ENCODE measurements at regions not wholly inside any gene's neighbourhood (a gene's known extent, or its start where the extent isn't known, plus 50 kb on each side); places are given as distances from the start of the nearest gene placed in this dataset.
"Not testable (repeated sequence)": the region's sequence is repeated elsewhere in the genome, so short reads cannot be mapped to it uniquely, and the experiment has no call there.

DNA sequence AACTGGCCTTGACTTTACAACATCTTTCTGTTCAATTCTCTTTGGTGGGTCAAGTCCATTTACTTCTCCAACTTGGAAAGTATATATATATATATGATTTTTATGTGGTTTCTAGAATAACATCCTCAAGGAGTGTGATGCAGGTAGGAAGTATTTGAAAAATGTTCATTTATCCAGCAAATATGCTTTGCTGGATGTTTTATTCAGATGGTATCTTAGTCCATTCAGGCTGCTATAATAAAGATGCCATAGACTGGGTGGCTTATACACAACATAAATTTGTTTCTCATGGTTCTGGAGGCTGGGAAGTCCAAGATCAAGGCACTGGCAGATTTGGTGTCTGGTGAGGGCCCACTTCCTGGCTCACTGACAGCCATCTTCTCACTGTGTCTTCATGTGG lies 168.7 kb upstream of the RASGRP1 start:
- DNase-seq (ENCODE audit: low read depth in 2 of 2) = no peak

DNA sequence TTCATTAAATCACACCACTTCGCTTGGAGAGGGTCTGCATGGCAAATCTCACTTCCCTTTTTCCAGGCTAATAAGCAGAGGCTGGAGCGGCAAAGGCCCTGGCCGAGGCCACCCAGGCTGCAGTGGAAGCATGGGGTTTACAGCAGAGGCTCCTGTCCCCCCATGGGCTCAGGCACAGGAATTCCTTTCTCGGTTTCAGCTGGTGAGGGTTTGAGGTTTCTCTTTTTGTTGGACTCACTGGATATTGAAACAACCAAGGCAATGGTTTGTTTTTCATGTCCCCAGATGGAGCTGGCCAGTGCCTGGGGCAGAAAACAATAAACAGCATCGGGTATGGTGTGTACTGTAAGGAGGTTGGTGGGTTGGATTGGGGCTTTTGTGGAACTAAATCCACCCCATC lies 175.6 kb upstream of the RASGRP1 start:
- DNase-seq (ENCODE audit: low read depth in 2 of 2) = no peak

DNA sequence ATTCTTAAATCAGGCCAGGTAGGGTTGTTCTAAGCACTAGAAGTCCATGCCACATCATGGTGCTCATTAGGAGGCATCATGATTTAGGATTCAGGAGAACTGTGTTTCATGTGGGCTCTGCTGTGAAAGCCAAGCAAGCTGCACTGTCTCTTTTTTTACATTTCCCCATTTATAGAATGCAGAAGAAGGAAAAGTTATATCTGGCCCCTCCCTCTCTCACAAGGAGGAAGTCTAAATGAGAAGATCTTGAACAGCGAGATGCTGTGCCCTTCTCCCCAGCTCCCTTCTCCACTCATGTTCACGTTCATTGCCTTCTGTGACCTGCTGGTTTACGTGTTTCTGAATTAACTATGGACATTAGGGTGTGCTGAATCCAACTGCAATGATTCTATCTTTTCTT lies 178.5 kb upstream of the RASGRP1 start:
- no peak for DNase-seq (ENCODE audit: low read depth in 2 of 2)

DNA sequence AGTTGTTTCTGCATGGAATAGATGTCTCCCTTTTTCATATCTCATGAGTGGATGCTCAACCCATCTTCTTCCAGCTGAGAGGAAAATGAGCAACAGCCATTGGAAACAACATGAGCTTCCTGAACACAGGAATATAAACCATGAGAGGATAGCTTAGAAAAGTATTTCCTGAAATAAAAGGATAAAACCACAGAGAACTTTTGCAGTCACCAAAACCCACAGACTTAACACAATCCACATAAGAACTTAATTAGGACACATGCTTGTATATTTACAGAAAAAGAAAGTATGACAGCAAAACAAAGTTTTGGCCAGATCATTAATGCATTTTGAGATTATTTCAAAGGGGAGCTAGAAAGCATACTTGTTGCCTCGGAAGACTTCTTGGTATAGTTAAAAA lies 180.5 kb upstream of the RASGRP1 start:
- no peak for DNase-seq (ENCODE audit: low read depth in 2 of 2)

DNA sequence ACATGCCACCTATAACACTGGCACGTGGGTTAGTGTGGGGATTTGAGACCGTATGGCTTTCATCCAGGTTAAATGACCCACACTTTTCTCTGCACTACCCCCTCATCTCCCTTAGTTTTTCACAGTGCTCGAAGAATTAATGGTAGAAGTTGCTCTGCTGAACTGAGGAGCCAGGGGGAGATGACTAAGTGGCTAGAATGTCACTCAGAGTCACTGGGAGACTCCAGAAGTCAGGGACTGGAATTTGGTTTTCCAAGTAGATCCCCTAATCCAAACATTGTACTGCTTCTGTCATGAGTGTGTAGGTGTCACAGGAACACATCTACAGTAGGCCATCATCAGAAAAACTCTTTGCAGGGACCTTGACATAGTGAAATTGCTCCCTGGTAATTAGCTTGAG lies 181.0 kb upstream of the RASGRP1 start:
- no peak for DNase-seq (ENCODE audit: low read depth in 2 of 2)

DNA sequence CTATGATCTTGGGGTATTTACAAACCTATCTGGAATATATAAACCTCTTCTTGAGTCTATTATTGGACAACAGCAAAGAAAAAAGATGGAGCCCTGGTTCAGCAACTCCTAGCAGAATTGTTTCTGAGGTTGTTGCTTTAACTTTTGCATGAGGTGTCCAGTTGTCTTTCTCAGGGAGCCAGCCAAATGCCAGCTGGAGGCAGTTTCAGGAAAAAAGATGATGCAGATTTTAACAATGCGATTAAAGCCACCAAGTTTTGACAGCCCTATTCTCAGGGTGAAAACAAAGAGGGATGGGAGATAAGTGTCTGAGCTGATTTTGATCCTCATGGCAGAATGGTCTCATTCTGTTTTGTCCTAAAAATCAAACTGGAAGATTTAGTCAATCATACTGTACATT lies 181.6 kb upstream of the RASGRP1 start:
- no peak for DNase-seq (ENCODE audit: low read depth in 2 of 2)

DNA sequence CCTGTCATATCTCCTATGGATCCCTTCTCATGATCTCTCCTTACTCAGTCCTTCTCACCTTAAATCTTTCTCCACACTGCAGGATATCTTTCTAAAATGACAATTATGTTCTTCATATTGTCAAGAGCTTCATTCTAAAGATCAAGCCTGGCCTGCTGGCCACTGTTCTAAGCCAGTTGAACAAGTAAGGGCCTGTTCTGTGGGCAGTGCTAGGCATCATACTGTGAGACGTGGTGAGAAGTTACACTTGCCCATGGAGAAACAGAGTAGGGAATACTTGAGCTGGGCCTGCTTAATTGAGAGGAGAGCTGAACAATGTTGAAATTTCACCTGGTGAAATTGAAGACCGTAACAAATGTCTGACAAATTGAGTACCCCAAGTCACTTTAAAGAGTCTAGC lies 184.1 kb upstream of the RASGRP1 start:
- no peak for DNase-seq (ENCODE audit: low read depth in 2 of 2)

DNA sequence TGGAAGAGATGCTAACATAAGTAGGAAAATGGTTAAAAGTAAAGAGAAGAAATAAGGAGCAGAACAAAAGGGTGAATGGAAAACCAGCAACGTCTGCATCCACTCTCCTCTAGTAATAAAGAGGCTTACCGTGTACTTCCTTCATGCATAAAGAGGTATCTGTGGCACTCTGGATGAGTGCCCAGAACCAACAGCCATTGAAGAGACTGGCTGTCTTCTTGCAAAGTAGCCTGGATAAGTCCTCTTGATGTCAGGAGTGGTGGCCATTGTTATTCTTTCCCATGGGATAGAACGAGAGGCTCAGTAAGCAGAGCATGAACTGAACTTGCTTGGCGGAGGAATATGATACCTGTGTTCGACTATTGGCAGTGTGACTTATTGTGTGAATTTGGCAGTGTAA lies 186.2 kb upstream of the RASGRP1 start:
- no peak for DNase-seq (ENCODE audit: low read depth in 2 of 2)

DNA sequence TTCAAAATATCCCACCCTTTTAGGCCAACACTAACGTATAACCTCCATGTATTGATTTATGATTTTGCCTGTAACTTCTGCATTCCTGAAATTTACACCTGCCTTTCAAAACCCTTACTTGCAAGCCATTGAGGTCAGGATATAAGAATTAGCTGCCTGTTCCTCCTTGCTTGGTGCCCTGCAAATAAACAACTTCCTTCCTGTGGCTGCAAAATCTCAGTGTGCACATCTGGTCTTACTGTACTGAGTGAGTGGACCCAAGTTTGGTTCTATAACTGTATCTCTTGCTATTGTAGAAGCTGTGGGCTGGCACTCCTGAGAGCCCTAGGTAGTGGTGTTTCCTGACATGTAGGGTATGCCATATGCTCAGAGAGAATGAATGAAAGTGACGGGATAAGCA lies 191.1 kb upstream of the RASGRP1 start:
- DNase-seq (ENCODE audit: low read depth in 2 of 2) = no peak

DNA sequence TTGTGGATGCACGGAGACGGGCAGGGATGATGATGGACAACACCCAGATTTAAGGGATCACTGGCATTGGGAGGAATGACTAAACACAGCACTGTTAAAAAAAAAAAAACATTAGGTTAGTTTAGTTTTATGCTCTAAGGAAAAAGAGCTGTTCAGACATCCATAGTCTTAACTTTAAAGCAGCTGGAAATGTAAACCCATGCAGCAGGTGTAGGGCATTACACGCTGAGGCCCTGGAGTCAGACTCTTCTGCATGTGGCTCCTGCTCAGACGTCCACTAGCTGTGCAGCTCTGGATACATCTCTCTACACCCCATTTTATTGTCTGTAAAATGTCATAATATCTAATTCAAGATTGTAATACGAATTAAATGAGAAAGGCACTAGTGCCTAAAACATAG lies 191.8 kb upstream of the RASGRP1 start:
- DNase-seq (ENCODE audit: low read depth in 2 of 2) = no peak

DNA sequence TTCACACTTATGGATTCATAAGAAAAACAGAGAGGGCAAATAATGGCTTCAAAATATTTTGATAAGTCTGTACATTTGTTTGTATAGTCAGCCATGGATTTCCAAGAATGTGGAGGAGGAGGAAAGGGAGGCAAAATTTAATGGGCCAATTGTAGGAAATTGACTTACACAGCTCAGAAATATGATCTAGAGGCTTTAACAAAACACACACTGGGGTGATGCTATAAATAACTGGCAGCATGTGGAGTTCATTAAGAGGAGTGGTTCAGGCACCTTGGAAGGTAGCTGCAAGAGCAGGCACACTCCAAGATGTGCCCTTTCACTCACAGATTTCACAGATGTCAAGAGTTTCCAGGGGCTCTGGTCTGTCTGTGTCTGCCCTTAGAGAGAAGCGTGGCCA lies 193.4 kb upstream of the RASGRP1 start:
- DNase-seq (ENCODE audit: low read depth in 2 of 2) = no peak

DNA sequence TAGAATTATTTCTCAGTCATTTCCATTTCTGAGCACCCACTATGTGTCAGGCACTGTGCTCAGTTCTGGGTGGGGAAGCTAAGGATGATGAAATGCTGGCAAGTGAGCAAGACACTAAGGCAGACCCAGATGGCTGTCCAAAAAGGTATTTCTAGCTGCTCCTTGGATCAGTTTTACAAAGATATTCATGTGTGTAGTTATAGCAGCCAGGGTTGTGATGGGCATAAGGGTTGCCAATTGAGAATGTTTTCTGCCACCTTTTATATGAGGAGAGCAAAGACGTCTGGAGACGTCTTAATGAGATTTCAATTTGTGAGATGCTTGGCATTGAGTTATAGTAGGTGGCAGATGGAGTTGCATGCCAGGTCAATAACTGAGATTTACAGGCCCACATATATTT lies 197.1 kb upstream of the RASGRP1 start:
- no peak for DNase-seq (ENCODE audit: low read depth in 2 of 2)

DNA sequence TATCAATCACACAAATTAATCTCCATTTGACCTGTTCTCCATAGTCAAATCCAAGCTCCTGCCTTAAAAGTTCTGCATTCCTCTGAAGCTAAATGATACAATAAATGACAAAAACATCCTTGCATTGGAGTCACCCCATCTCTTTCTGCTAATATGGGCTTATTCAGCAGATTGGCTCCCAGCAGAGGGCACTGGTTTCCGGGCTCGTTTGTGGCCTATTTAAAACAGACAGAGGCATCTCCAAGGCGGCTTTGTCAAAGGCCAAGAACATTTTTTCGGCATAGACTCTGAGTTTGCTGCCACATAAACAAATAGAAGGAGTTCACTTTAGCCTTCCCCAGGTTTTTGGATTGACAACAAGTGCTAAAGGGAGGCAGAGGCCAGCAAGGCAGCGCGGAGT lies 204.4 kb upstream of the RASGRP1 start:
- DNase-seq (ENCODE audit: low read depth in 2 of 2) = no peak

DNA sequence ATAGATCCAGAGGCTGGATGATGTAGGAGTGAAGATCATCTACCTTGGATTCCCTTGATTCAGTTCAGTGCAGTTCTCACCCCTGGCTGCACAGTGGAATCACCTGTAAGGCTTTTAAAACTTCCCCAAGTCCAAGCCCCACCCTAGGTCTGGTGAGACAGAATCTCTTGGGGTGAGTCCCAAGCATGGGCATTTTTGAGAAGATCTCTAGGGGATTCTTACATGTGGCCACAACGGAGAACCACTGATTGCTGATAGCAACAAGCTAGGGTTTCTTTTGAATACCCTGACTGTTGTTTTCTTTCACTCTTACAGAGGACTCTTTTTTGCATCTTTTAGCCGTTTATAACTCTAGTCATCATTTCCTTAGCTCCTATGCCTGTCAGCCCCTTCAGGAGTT lies 204.9 kb upstream of the RASGRP1 start:
- DNase-seq (ENCODE audit: low read depth in 2 of 2) = no peak

DNA sequence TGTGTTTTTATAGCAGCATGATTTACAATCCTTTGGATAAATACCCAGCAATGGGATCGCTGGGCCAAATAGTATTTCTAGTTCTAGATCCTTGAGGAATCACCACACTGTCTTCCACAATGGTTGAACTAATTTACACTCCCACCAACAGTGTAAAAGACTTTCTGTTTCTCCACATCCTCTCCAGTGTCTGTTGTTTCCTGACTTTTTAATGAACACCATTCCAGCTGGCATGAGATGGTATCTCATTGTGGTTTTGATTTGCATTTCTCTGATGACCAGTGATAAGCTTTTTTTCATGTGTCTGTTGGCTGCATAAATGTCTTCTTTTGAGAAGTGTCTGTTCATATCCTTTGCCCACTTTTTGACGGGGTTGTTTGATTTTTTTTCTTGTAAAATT lies 209.5 kb upstream of the RASGRP1 start:
- not testable (repeated sequence) for DNase-seq (ENCODE audit: low read depth in 2 of 2)

DNA sequence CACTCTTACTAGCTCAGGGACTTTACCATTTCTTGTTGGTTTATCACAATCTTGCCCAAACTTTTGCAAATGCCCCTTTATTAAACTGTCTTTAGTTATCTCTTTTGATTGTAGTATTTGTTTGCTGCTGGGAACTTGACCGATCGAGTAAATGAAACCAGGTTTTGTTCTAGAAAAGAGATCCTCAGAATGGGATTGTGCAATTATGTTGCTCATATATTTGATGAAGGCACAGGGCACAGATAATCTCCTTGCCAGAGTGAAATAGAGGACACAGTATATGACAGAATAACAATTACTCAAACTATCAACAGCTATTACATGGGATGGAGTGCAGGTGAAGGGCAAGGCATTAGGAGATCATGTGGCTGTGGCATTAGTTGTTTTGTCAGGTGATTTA lies 216.6 kb upstream of the RASGRP1 start:
- no peak for DNase-seq (ENCODE audit: low read depth in 2 of 2)

DNA sequence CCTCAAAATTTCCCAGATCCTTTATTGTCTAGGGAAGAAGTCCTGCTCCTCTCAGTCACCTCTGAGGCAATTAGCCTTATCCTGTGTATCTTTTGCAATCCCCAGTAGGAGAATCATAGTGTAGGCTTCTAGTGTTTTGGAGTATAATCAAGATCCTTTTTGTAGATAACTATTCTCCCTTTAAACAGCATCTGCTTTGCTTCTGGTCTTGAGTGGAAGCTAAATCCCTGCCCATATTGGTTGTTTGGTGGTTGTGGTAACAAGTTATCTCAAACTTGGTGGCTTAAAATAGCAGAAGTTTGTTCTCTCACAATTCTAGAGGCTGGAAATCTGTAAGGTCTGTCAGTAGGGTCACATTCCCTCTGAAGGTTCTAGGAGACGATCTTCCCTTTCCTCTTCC lies 217.5 kb upstream of the RASGRP1 start:
- DNase-seq (ENCODE audit: low read depth in 2 of 2) = no peak

DNA sequence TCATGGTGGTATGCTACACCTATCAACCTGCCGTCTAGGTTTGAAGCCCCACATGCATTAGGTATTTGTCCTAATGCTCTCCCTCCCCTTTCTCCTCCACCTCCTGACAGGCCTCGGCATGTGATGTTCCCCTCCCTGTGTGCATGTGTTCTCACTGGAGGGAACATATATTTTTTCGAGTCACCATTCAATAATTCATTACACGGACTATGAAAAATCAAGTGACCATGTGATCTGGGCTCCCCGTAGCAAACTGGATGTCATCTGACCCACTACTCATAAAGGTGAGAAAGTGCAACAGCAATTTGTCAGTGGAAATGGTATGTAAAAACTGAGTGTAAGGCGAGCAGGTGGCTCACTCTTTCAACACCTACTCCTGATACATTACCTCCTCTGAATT lies 224.3 kb upstream of the RASGRP1 start:
- DNase-seq (ENCODE audit: low read depth in 2 of 2) = no peak

DNA sequence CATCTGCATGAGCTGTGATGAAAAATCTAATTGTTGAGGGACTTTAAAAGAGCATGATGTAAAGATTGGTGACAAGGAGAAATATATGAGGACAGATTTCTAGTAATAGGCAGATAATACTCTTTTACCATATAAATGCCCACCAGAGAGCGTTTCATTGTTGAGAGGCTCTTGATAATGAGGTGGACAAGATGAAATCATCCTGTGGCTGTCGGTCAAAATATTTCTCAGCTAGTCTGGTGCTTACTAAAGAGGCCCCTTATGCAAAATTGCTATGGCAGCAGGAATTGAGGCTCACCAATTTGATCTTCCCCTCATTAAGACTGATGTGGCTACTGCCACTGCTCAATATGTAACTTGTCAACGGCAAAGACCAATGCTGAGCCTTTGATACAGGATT lies 225.0 kb upstream of the RASGRP1 start:
- DNase-seq (ENCODE audit: low read depth in 2 of 2) = no peak

DNA sequence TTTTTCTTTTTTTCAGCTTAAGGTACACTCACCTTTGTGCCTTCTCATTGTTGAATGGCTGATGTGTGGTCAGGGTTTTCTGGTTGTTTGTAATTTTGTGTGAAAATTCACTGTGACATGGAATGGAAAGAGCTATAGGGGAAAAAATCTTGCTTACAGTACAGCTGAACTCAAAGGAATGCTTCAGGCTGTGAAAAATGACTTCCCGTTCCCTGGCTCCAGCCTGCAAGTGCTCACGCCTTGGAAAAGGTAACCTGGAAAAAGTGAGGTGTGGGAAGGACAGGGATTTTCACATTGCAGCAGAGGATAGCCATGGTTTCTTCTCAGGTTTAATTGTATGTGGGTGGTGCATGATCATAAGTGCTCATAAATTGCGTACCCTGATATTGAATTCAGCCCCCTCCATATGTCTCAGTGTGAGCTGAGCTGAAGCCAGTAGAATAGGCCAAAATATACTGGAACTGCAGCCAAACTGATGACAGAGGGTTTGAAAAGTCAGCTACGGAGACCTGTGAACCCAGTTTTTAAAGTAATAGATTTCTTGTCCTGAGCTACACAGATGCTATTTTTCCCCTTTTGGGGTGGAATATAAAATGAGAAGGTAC lies 228.7 kb upstream of the RASGRP1 start:
- DNase-seq (ENCODE audit: low read depth in 2 of 2) = no peak

DNA sequence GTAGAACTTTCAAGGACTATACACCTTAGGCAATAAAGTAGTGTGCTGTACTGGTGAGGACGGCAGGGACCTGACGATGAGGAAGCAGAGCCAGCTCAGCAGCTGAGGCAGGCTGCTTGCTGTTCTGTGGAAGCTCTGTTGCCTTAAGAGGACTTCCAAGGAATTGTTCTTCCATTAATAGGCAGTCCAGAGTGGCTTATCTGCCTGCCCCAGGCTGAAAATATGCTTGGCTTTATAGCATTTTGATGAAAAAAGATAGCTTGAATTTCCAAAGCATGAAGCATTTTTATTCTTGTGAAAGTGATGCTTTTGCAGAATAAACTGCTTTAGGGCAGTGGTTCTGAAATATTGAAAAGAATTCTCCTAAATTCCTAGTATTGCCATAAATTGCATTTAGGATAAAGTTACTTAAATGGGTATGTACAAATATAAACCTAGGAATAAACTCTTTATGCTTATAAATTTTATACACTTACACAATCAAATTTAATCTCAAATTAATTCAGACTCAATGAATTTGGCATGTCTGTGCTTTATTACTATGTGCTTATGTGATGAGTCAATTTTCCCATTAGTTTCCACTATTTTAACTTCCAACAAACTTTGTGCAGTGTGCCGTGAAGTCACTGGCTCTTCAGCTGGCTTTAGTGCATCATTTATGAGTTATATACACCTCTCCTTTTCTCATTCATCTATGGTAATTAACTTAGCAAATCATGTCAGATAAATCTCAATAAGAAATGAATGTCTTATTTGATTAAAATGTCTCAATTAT lies 231.0 kb upstream of the RASGRP1 start:
- no peak for DNase-seq (ENCODE audit: low read depth in 2 of 2)

DNA sequence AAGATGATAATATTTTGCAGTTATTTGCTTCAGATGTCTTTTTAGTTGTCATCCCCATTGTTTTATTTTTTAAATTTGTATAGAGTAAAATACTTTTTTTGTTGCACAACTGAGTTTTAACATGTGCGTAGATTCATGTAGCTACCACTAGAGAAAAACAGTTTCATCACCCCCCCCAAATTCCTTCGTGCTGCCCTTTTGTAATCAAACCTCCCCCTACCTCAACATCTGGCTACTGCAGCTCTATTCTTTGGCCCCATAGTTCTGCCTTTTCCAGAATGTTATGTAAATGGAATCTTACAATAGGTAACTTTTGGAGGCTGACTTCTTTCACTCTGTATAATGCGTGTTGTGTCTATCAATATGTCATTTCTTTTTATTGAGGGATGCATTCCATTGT lies 232.0 kb upstream of the RASGRP1 start:
- DNase-seq (ENCODE audit: low read depth in 2 of 2) = no peak

DNA sequence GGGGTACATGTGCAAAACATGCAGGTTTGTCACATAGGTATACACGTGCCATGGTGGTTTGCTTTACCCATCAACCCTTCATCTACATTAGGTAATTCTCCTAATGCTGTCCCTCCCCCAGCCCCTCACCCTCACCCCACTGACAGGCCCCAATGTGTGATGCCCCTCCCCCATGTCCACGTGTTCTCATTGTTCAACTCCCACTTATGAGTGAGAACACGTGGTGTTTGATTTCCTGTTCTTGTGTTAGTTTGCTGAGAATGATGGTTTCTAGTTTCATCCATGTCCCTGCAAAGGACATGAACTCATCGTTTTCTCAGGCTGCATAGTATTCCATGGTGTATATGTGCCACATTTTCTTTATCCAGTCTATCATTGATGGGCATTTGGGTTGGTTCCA lies 232.9 kb upstream of the RASGRP1 start:
- DNase-seq (ENCODE audit: low read depth in 2 of 2) = not testable (repeated sequence)

DNA sequence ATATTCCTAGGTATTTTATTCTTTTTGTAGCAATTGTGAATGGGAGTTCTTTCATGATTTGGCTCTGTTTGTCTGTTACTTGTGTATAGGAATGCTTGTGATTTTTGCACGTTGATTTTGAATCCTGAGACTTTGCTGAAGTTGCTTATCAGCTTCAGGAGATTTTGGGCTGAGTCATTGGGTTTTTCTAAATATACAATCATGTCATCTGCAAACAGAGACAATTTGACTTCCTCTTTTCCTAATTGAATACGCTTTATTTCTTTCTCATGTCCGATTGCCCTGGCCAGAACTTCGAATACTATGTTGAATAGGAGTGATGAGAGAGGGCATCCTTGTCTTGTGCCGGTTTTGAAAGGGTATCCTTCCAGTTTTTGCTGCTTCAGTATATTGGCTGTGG lies 234.6 kb upstream of the RASGRP1 start:
- not testable (repeated sequence) for DNase-seq (ENCODE audit: low read depth in 2 of 2)

Measured in stimulated activated CD8-positive, alpha-beta memory T cell treated with anti-CD3 and anti-CD28 coated beads, Interleukin-7, amount 100 ng/mL, for 4 hours (primary cell).